Kidney capillary endothelial cell (primary cell): ENCODE measurements at regions not wholly inside any gene's neighbourhood (a gene's known extent, or its start where the extent isn't known, plus 50 kb on each side); places are given as distances from the start of the nearest gene placed in this dataset.

Experiments
- DNase-seq: peaks from one replicate; pipeline ENCODE4 v3.0.0-alpha.2; 2018; ENCODE audit warnings: low spot score

- peak; percentile 75 for DNase-seq
These were observed 530.2 kb upstream of the FZD8 start for GRCh38 chr10:36171953-36172940.

- no peak for DNase-seq
These were observed 529.5 kb upstream of the FZD8 start for GRCh38 chr10:36171556-36171952.

GRCh38 chr10:36170943-36171501 is 528.9 kb upstream of the FZD8 start:
- no peak for DNase-seq

GRCh38 chr10:36170142-36170719 is 528.1 kb upstream of the FZD8 start:
- no peak for DNase-seq

GRCh38 chr10:36168777-36169176 is 526.7 kb upstream of the FZD8 start:
- no peak for DNase-seq

GRCh38 chr10:36164556-36165504 is 522.7 kb upstream of the FZD8 start:
- DNase-seq = no peak

GRCh38 chr10:36163827-36164226 is 521.7 kb upstream of the FZD8 start:
- no peak for DNase-seq

- DNase-seq = no peak
These were observed 515.4 kb upstream of the FZD8 start for GRCh38 chr10:36157486-36157885.

GRCh38 chr10:36148207-36148606 is 506.1 kb upstream of the FZD8 start:
- DNase-seq = no peak

- no peak for DNase-seq
These were observed 505.4 kb upstream of the FZD8 start for GRCh38 chr10:36147529-36147928.

- peak; percentile 10 for DNase-seq
These were observed 499.9 kb upstream of the FZD8 start for GRCh38 chr10:36141856-36142560.

- no peak for DNase-seq
These were observed 487.0 kb upstream of the FZD8 start for GRCh38 chr10:36129051-36129450.

GRCh38 chr10:36126076-36126475 is 484.0 kb upstream of the FZD8 start:
- no peak for DNase-seq

GRCh38 chr10:36119455-36119854 is 477.4 kb upstream of the FZD8 start:
- DNase-seq = no peak

- no peak for DNase-seq
These were observed 476.2 kb upstream of the FZD8 start for GRCh38 chr10:36118314-36118713.

- no peak for DNase-seq
These were observed 475.8 kb upstream of the FZD8 start for GRCh38 chr10:36117890-36118289.

- DNase-seq = no peak
These were observed 475.1 kb upstream of the FZD8 start for GRCh38 chr10:36117231-36117630.

- DNase-seq = no peak
These were observed 474.6 kb upstream of the FZD8 start for GRCh38 chr10:36116731-36117130.

GRCh38 chr10:36116040-36116439 is 473.9 kb upstream of the FZD8 start:
- DNase-seq = no peak

- DNase-seq = no peak
These were observed 473.3 kb upstream of the FZD8 start for GRCh38 chr10:36115364-36115763.

GRCh38 chr10:36114913-36115312 is 472.8 kb upstream of the FZD8 start:
- no peak for DNase-seq
